ENCODE measurements at regions not wholly inside any gene's neighbourhood (a gene's known extent, or its start where the extent isn't known, plus 50 kb on each side); places are given as distances from the start of the nearest gene placed in this dataset.

- no peak for TF ChIP-seq CREB5 (CRISPR knock-in tag; IDR thresholded peaks at IDR 0.05; ENCODE audit: low read depth)
- TF ChIP-seq, protein P1, sequence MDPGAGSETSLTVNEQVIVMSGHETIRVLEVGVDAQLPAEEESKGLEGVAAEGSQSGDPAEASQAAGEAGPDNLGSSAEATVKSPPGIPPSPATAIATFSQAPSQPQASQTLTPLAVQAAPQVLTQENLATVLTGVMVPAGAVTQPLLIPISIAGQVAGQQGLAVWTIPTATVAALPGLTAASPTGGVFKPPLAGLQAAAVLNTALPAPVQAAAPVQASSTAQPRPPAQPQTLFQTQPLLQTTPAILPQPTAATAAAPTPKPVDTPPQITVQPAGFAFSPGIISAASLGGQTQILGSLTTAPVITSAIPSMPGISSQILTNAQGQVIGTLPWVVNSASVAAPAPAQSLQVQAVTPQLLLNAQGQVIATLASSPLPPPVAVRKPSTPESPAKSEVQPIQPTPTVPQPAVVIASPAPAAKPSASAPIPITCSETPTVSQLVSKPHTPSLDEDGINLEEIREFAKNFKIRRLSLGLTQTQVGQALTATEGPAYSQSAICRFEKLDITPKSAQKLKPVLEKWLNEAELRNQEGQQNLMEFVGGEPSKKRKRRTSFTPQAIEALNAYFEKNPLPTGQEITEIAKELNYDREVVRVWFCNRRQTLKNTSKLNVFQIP (CRISPR knock-in tag; IDR thresholded peaks at IDR 0.05; ENCODE audit: borderline replicate concordance, low read depth), result no peak
- no peak for TF ChIP-seq OSR1 (CRISPR knock-in tag; IDR thresholded peaks at IDR 0.05)
- TF ChIP-seq PATZ1 (CRISPR knock-in tag; IDR thresholded peaks at IDR 0.05; ENCODE audit: borderline replicate concordance), result no peak
- TF ChIP-seq GLIS3 (CRISPR knock-in tag; IDR thresholded peaks at IDR 0.05), result no peak
- TF ChIP-seq ISL1 (CRISPR knock-in tag; IDR thresholded peaks at IDR 0.05), result no peak
- no peak for TF ChIP-seq ZC3H10 (CRISPR knock-in tag; IDR thresholded peaks at IDR 0.05)
- TF ChIP-seq ZNF565 (CRISPR knock-in tag; conservative IDR thresholded peaks at IDR 0.05; ENCODE audit: low read depth), result no peak
- no peak for TF ChIP-seq BACH2 (CRISPR knock-in tag; IDR thresholded peaks at IDR 0.05; ENCODE audit: borderline replicate concordance)
- TF ChIP-seq PPARA (CRISPR knock-in tag; IDR thresholded peaks at IDR 0.05; ENCODE audit: borderline replicate concordance), result no peak
- TF ChIP-seq SNAI2 (CRISPR knock-in tag; IDR thresholded peaks at IDR 0.05), result no peak
- TF ChIP-seq ESRRG (CRISPR knock-in tag; IDR thresholded peaks at IDR 0.05), result no peak
- TF ChIP-seq ARNTL (CRISPR knock-in tag; IDR thresholded peaks at IDR 0.05; ENCODE audit: borderline replicate concordance, low read depth), result no peak
- TF ChIP-seq CSDC2 (CRISPR knock-in tag; IDR thresholded peaks at IDR 0.05), result no peak
- no peak for TF ChIP-seq ZNF8 (CRISPR knock-in tag; IDR thresholded peaks at IDR 0.05)
- no peak for TF ChIP-seq ZFP30 (CRISPR knock-in tag; IDR thresholded peaks at IDR 0.05)
- TF ChIP-seq CSRNP3 (CRISPR knock-in tag; IDR thresholded peaks at IDR 0.05), result no peak
- TF ChIP-seq TOX (CRISPR knock-in tag; IDR thresholded peaks at IDR 0.05; ENCODE audit: borderline replicate concordance), result no peak
- ATAC-seq, result peak; percentile 91
These were observed 121.0 kb upstream of the TEX13D start for GRCh38 chrX:124211312-124211942.

DNA sequence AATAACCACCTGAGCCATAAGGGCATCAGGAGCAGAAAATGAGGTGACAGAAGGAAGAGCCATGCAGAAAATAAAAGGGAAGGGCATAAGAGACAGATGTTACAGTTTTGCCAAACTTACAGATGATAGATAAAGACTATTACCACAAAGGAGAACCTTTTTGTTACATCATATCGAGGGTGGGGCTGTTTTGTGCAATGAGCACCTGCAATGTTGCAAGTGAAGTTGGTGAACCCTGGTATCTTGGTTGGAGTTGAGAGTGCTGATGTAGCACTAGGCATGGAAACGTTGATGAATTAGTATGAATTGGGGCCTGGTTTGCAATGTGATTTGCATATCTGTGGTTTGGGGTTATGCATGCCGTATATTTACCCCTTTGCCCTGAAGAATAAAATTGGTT is 119.8 kb upstream of the TEX13D start:
- TF ChIP-seq ZNF70 (CRISPR knock-in tag; IDR thresholded peaks at IDR 0.05), result no peak
- TF ChIP-seq BACH2 (CRISPR knock-in tag; IDR thresholded peaks at IDR 0.05; ENCODE audit: borderline replicate concordance), result no peak
- no peak for TF ChIP-seq SNAI2 (CRISPR knock-in tag; IDR thresholded peaks at IDR 0.05)
- TF ChIP-seq ZFP3 (CRISPR knock-in tag; IDR thresholded peaks at IDR 0.05), result no peak
- no peak for TF ChIP-seq CSRNP3 (CRISPR knock-in tag; IDR thresholded peaks at IDR 0.05)
- TF ChIP-seq TCF4 (CRISPR knock-in tag; IDR thresholded peaks at IDR 0.05; ENCODE audit: borderline replicate concordance), result no peak
- no peak for TF ChIP-seq ZFP30 (CRISPR knock-in tag; IDR thresholded peaks at IDR 0.05)
- TF ChIP-seq PATZ1 (CRISPR knock-in tag; IDR thresholded peaks at IDR 0.05; ENCODE audit: borderline replicate concordance), result no peak
- TF ChIP-seq RARB (CRISPR knock-in tag; IDR thresholded peaks at IDR 0.05), result no peak
- no peak for TF ChIP-seq ZNF8 (CRISPR knock-in tag; IDR thresholded peaks at IDR 0.05)
- TF ChIP-seq OSR1 (CRISPR knock-in tag; IDR thresholded peaks at IDR 0.05), result no peak
- TF ChIP-seq GLIS3 (CRISPR knock-in tag; IDR thresholded peaks at IDR 0.05), result no peak
- ATAC-seq, result no peak
